ENCODE measurements at regions not wholly inside any gene's neighbourhood (a gene's known extent, or its start where the extent isn't known, plus 50 kb on each side); places are given as distances from the start of the nearest gene placed in this dataset.

DNA sequence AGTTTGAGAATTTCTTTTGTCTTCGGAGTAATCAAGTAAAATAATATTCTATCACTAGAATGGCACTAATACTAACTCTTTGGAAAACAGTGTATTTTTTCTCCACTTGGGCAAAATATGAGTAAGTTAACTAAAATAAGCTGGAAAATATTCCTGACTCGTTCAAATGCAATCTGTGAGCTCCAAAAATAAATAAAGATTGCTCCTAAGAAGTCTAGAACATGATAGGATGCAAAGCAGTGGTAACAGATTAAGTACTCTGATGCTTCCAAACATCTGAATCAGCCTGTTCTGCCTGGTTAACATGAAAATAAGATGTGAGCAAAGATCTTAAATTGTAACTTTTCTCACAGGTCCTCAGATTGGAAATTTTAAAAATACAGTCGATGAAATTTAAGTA is 285.1 kb upstream of the ID4 start:
- no peak for TF ChIP-seq SP1 (IDR thresholded peaks at IDR 0.05; ENCODE audit: low read depth, low read length)
- TF ChIP-seq ZNF622 (IDR thresholded peaks at IDR 0.05): no peak
- TF ChIP-seq POLR2AphosphoS5 (IDR thresholded peaks at IDR 0.05; ENCODE audit: low read length): no peak
- no peak for TF ChIP-seq EP300 (IDR thresholded peaks at IDR 0.05; ENCODE audit: borderline replicate concordance in 1 of 2, control insufficient read depth in 1 of 2, low read depth in 2 of 2, low read length in 2 of 2)
- no peak for TF ChIP-seq ATF7 (IDR thresholded peaks at IDR 0.05; ENCODE audit: low read depth)

Data from GM12878 (cell line).